ENCODE measurements at regions not wholly inside any gene's neighbourhood (a gene's known extent, or its start where the extent isn't known, plus 50 kb on each side); places are given as distances from the start of the nearest gene placed in this dataset.

- TF ChIP-seq, protein P1, sequence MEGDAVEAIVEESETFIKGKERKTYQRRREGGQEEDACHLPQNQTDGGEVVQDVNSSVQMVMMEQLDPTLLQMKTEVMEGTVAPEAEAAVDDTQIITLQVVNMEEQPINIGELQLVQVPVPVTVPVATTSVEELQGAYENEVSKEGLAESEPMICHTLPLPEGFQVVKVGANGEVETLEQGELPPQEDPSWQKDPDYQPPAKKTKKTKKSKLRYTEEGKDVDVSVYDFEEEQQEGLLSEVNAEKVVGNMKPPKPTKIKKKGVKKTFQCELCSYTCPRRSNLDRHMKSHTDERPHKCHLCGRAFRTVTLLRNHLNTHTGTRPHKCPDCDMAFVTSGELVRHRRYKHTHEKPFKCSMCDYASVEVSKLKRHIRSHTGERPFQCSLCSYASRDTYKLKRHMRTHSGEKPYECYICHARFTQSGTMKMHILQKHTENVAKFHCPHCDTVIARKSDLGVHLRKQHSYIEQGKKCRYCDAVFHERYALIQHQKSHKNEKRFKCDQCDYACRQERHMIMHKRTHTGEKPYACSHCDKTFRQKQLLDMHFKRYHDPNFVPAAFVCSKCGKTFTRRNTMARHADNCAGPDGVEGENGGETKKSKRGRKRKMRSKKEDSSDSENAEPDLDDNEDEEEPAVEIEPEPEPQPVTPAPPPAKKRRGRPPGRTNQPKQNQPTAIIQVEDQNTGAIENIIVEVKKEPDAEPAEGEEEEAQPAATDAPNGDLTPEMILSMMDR (conservative IDR thresholded peaks at IDR 0.05; ENCODE audit: low read length) = no peak
- TF ChIP-seq EZH2phosphoT487 (IDR thresholded peaks at IDR 0.05; ENCODE audit: borderline replicate concordance, low read depth, low read length) = no peak
Measured at GRCh38 chr14:101500061-101500460, 61.2 kb upstream of the DIO3 start.

Measured in OCI-LY7 (cell line).